ENCODE measurements at regions not wholly inside any gene's neighbourhood (a gene's known extent, or its start where the extent isn't known, plus 50 kb on each side); places are given as distances from the start of the nearest gene placed in this dataset.

GRCh38 chr4:30402276-30402675 lies 317.9 kb upstream of the PCDH7 start:
- Histone ChIP-seq H3F3A (ENCODE audit: insufficient read depth) (no peaks in the 10 kb centered on the region), H3K4me3 (no peak overlapping the region), H3K79me2 (ENCODE audit: insufficient read depth) (no peaks in the 10 kb centered on the region), H3K9me3 (ENCODE audit: low read depth) (no peaks in the 10 kb centered on the region), H3K4me1 (ENCODE audit: insufficient read depth) (no peaks in the 10 kb centered on the region), H3K27ac (no peak overlapping the region), H3K4me2 (ENCODE audit: unreplicated experiment) (no peak overlapping the region), H3K36me3 (ENCODE audit: low read depth) (no peaks in the 10 kb centered on the region), H2AFZ (no peak overlapping the region), H4K20me1 (ENCODE audit: insufficient read depth) (no peaks in the 10 kb centered on the region), H3K9ac (no peak overlapping the region), H3K9me2 (ENCODE audit: insufficient read depth) (no peaks in the 10 kb centered on the region), H3K27me3 (replicated peaks; ENCODE audit: insufficient read depth) (no peaks in the 10 kb centered on the region)
- TF ChIP-seq EZH2 (IDR thresholded peaks at IDR 0.05; ENCODE audit: insufficient read depth, poor library complexity, severe bottlenecking) (no peak), EZH2phosphoT487 (IDR thresholded peaks at IDR 0.05; ENCODE audit: insufficient read depth, low read depth) (no peak)
- 37 to 45% methylated on average over 2 of the region's 2 CpGs for WGBS, 2 experiments (ENCODE audit: low coverage in 1 of 2, low lambda C conversion rate in 2 of 2, missing lambda C conversion rate in 2 of 2)
- no peak for DNase-seq
- in situ Hi-C loops (cut with MboI), result no loop called here

DNA sequence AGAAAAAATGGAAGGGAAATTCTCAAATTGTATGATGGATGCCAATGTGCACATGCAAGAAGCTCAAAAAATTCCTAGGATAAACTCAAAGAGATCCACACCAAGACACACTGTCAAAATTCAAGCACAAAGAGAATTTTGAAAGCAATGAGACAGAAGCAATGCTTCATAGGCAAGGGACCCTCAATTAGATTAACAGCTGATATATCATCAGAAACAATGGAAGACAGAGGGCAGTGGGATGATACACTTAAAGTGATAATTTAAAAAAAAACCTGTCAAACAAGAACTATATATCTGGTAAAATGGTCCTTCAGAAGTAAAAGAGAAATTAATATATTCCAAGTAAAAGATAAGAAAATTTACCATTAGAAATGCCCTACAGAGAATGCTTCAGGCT lies 306.3 kb upstream of the PCDH7 start:
- DNase-seq, result peak; percentile 0
- Histone ChIP-seq H3F3A (ENCODE audit: insufficient read depth) (no peaks in the 10 kb centered on the region), H3K9me2 (ENCODE audit: insufficient read depth) (no peaks in the 10 kb centered on the region), H3K9me3 (ENCODE audit: low read depth) (peaks cover 3% of the 10 kb centered on the region), H2AFZ (no peak overlapping the region), H3K27me3 (replicated peaks; ENCODE audit: insufficient read depth) (no peaks in the 10 kb centered on the region), H3K4me2 (ENCODE audit: unreplicated experiment) (no peak overlapping the region), H3K79me2 (ENCODE audit: insufficient read depth) (no peaks in the 10 kb centered on the region), H3K4me3 (no peak overlapping the region), H3K9ac (no peak overlapping the region), H3K4me1 (ENCODE audit: insufficient read depth) (no peaks in the 10 kb centered on the region), H3K27ac (no peak overlapping the region), H3K36me3 (ENCODE audit: low read depth) (no peaks in the 10 kb centered on the region), H4K20me1 (ENCODE audit: insufficient read depth) (no peaks in the 10 kb centered on the region)
- TF ChIP-seq EZH2phosphoT487 (IDR thresholded peaks at IDR 0.05; ENCODE audit: insufficient read depth, low read depth), result no peak
- no peak for TF ChIP-seq EZH2 (IDR thresholded peaks at IDR 0.05; ENCODE audit: insufficient read depth, poor library complexity, severe bottlenecking)
- in situ Hi-C loops (cut with MboI), result no loop called here

- H3K9ac ChIP-seq, result no peak overlapping the region
- no peak overlapping the region for H2AFZ ChIP-seq
- in situ Hi-C loops (cut with MboI), result no loop called here
- no peaks in the 10 kb centered on the region for H3K4me1 ChIP-seq (ENCODE audit: insufficient read depth)
- DNase-seq, result no peak
- H3K27me3 ChIP-seq (replicated peaks; ENCODE audit: insufficient read depth), result no peaks in the 10 kb centered on the region
- H3K36me3 ChIP-seq (ENCODE audit: low read depth), result no peaks in the 10 kb centered on the region
- H3K79me2 ChIP-seq (ENCODE audit: insufficient read depth), result no peaks in the 10 kb centered on the region
- TF ChIP-seq EZH2 (IDR thresholded peaks at IDR 0.05; ENCODE audit: insufficient read depth, poor library complexity, severe bottlenecking), result no peak
- TF ChIP-seq EZH2phosphoT487 (IDR thresholded peaks at IDR 0.05; ENCODE audit: insufficient read depth, low read depth), result no peak
- no peak overlapping the region for H3K27ac ChIP-seq
- WGBS, 2 experiments (ENCODE audit: low coverage in 1 of 2, low lambda C conversion rate in 2 of 2, missing lambda C conversion rate in 2 of 2), result 3% methylated on average over 3 of the region's 3 CpGs
- no peak overlapping the region for H3K4me3 ChIP-seq
- H4K20me1 ChIP-seq (ENCODE audit: insufficient read depth), result no peaks in the 10 kb centered on the region
- peaks cover 3% of the 10 kb centered on the region for H3K9me3 ChIP-seq (ENCODE audit: low read depth)
- H3K9me2 ChIP-seq (ENCODE audit: insufficient read depth), result no peaks in the 10 kb centered on the region
- no peaks in the 10 kb centered on the region for H3F3A ChIP-seq (ENCODE audit: insufficient read depth)
- H3K4me2 ChIP-seq (ENCODE audit: unreplicated experiment), result no peak overlapping the region
These were observed 303.6 kb upstream of the PCDH7 start for GRCh38 chr4:30416547-30416946.

GRCh38 chr4:30427932-30428331 lies 292.2 kb upstream of the PCDH7 start:
- Histone ChIP-seq H2AFZ (no peak overlapping the region), H3K9ac (no peak overlapping the region), H3K4me3 (no peak overlapping the region), H3K36me3 (ENCODE audit: low read depth) (no peaks in the 10 kb centered on the region), H3K4me1 (ENCODE audit: insufficient read depth) (no peaks in the 10 kb centered on the region), H3K79me2 (ENCODE audit: insufficient read depth) (no peaks in the 10 kb centered on the region), H3K9me2 (ENCODE audit: insufficient read depth) (no peaks in the 10 kb centered on the region), H3K9me3 (ENCODE audit: low read depth) (peaks cover 5% of the 10 kb centered on the region), H3K4me2 (ENCODE audit: unreplicated experiment) (no peak overlapping the region), H3K27ac (no peak overlapping the region), H3F3A (ENCODE audit: insufficient read depth) (no peaks in the 10 kb centered on the region), H4K20me1 (ENCODE audit: insufficient read depth) (no peaks in the 10 kb centered on the region), H3K27me3 (replicated peaks; ENCODE audit: insufficient read depth) (no peaks in the 10 kb centered on the region)
- no peak for DNase-seq
- 53 to 56% methylated on average over 2 of the region's 2 CpGs for WGBS, 2 experiments (ENCODE audit: low coverage in 1 of 2, low lambda C conversion rate in 2 of 2, missing lambda C conversion rate in 2 of 2)
- TF ChIP-seq EZH2 (IDR thresholded peaks at IDR 0.05; ENCODE audit: insufficient read depth, poor library complexity, severe bottlenecking) (no peak), EZH2phosphoT487 (IDR thresholded peaks at IDR 0.05; ENCODE audit: insufficient read depth, low read depth) (no peak)
- in situ Hi-C loops (cut with MboI), result no loop called here
